Mesothelial cell of epicardium (in vitro differentiated cells): ENCODE measurements at regions not wholly inside any gene's neighbourhood (a gene's known extent, or its start where the extent isn't known, plus 50 kb on each side); places are given as distances from the start of the nearest gene placed in this dataset.

ENCODE experiments used
- DNase-seq, 2 experiments: peaks; one replicate each; pipeline ENCODE4 v3.0.0; 2021; ENCODE audit warnings: low spot score in 2 of 2; ENCODE audit not compliant: unreplicated experiment in 2 of 2
- H3K27ac Mint-ChIP-seq: 2 replicates; pipeline ENCODE4 v1.8.0; 2021; ENCODE audit warnings: mixed read lengths
- H3K27me3 Mint-ChIP-seq: 2 replicates; pipeline ENCODE4 v1.8.0; 2021; ENCODE audit warnings: low read depth, mixed read lengths
- H3K36me3 Mint-ChIP-seq: 2 replicates; pipeline ENCODE4 v1.8.0; 2021; ENCODE audit warnings: mixed read lengths
- H3K4me1 Mint-ChIP-seq: 2 replicates; pipeline ENCODE4 v1.8.0; 2021; ENCODE audit warnings: mixed read lengths
- H3K4me3 Mint-ChIP-seq: 2 replicates; pipeline ENCODE4 v1.8.0; 2021; ENCODE audit warnings: mild to moderate bottlenecking, moderate library complexity, mixed read lengths
- H3K9me3 Mint-ChIP-seq: 2 replicates; pipeline ENCODE4 v1.8.0; 2021; ENCODE audit warnings: mixed read lengths
- TF ChIP-seq, protein P1 (sequence below): fragments of 200-600 bp; sonication (generic); IDR thresholded peaks from one replicate; pipeline ENCODE4 v1.5.0; 2021; ENCODE audit warnings: antibody characterized with exemption; ENCODE audit not compliant: unreplicated experiment

DNA sequence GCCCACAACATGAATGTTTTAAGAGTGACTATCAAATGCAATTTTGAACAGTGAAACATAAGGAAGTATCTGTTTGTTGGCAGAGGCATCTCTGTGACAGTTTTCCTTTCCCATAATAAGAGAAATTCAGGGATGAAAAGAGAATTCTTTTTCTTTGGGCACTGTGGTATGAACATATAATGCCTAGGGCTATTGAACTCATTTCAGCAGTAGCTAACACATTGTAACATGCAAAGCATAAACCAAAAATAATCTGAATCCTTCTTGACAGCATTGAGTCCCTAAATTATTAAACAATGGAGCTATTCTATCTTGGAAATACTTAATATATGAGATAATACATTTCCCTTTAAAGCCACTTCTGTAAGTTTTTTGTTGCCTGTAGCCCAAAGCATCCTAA lies 633.0 kb upstream of the B3GALT2 start:
- H3K27me3 Mint-ChIP-seq = no peaks in the 10 kb centered on the region
- H3K36me3 Mint-ChIP-seq = no peaks in the 10 kb centered on the region
- no peak overlapping the region for H3K4me3 Mint-ChIP-seq
- no peaks in the 10 kb centered on the region for H3K4me1 Mint-ChIP-seq
- peaks cover 49% of the 10 kb centered on the region for H3K9me3 Mint-ChIP-seq
- no peak overlapping the region for H3K27ac Mint-ChIP-seq
- TF ChIP-seq, protein P1, sequence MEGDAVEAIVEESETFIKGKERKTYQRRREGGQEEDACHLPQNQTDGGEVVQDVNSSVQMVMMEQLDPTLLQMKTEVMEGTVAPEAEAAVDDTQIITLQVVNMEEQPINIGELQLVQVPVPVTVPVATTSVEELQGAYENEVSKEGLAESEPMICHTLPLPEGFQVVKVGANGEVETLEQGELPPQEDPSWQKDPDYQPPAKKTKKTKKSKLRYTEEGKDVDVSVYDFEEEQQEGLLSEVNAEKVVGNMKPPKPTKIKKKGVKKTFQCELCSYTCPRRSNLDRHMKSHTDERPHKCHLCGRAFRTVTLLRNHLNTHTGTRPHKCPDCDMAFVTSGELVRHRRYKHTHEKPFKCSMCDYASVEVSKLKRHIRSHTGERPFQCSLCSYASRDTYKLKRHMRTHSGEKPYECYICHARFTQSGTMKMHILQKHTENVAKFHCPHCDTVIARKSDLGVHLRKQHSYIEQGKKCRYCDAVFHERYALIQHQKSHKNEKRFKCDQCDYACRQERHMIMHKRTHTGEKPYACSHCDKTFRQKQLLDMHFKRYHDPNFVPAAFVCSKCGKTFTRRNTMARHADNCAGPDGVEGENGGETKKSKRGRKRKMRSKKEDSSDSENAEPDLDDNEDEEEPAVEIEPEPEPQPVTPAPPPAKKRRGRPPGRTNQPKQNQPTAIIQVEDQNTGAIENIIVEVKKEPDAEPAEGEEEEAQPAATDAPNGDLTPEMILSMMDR = no peak
- DNase-seq = no peak

DNA sequence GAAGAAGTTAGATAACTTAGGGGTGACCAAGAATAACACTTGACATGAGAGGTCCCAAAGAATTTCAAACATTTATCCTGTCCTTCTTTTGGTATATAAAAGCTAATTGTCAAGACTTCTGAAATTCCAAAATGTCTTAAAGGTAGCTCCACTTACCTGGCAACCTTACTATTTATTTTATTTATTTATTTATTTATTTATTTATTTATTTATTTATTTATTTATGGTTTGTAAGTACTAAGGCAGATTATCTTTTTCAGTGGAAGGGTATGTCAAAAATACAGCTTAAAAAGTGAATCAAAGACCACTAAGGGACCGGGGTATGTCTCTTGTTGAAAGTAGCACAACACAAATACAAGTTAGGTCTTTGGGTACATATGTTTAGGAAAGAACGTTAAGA lies 620.8 kb upstream of the B3GALT2 start:
- Mint-ChIP-seq H3K27me3 (no peaks in the 10 kb centered on the region), H3K27ac (no peak overlapping the region), H3K4me3 (no peak overlapping the region), H3K4me1 (no peaks in the 10 kb centered on the region), H3K36me3 (no peaks in the 10 kb centered on the region), H3K9me3 (peaks cover 13% of the 10 kb centered on the region)
- TF ChIP-seq, protein P1 = no peak
- DNase-seq = no peak

DNA sequence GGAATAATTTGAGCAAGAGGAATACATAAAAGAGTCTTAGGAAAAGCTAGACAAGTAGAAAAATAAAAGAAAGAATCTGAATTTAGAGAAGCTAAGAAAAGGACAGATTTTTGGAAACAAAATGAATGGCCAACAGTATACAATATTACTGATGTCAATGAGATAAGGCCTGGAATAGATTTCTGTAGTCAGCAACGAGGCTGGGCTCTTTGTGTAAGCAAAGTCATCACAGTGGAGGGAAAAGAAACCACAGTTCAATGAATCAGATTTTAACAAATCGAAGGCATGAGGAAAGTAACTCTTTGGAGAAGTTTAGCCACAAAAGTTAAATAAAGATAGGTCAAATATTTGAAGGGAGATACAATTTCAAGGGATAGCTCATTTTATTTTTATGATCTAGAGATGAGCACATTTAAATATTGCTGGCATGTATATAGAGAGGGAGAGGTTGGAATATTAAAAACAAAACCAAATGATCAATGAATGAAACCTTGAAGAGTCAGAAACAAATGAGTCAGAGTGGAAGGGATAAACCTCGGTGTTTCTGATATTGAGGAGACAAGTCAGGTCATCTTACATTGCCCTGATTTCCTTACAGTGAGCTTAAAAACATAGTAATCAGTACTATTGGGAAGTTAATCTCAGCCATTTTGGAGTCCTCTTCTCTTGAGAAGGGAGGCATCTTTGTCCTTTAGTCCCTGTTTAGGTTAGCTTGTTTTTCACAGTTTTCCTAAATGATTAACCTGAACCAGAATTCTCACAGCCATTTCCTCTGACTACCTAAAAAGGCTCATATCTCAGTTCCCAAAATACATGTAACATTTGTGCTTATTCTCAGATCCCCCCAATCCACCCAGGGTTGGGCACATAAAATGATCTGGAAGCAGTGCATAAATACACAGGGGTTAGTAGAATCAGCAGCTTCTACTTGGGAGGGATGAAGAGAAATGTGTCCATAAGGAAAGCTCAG lies 620.0 kb upstream of the B3GALT2 start:
- H3K27me3 Mint-ChIP-seq = no peaks in the 10 kb centered on the region

DNA sequence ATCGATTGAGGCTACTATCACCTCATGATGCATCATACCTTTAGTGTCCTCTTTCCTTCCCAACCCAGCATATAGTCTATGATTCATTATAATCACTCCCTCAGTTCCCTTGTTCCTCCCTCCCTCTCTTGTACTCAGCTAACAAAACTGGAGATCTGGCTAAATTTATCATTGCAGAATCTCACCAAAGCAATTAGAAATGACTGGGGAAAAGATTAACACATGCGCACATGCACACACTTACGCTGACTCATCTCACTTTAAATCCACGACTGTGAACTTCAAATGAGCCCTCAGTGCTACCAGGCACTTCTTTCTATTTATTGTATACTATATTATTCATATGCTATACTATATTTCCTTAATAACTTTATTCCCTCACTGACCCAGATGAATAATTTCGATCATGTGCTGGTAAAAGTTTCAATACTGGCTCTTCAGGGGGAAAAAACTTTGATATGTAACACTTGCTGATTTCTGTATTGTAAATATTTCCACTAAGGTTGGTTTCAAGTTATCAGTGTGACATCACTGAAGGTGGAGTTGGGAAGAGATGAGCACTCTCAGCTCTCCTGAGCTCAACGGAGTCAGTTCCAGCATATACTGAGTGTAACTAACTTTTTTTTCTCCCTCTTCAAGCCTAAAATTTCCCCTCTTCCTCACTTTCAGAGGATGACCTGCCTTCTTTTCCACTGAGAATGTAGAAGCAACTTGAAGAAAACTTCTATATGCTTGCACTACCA lies 613.7 kb upstream of the B3GALT2 start:
- Mint-ChIP-seq H3K36me3 (no peaks in the 10 kb centered on the region), H3K9me3 (peaks cover 15% of the 10 kb centered on the region), H3K27me3 (no peaks in the 10 kb centered on the region), H3K4me3 (no peak overlapping the region), H3K27ac (no peak overlapping the region), H3K4me1 (peaks cover 2% of the 10 kb centered on the region)
- no peak for DNase-seq
- TF ChIP-seq, protein P1 = no peak

More for the DNA sequence above, 620.0 kb upstream of the B3GALT2 start:
- Mint-ChIP-seq H3K27ac (no peak overlapping the region), H3K9me3 (peaks cover 16% of the 10 kb centered on the region), H3K36me3 (no peaks in the 10 kb centered on the region), H3K4me1 (no peaks in the 10 kb centered on the region), H3K4me3 (no peak overlapping the region)
- TF ChIP-seq, protein P1 = no peak
- no peak for DNase-seq

DNA sequence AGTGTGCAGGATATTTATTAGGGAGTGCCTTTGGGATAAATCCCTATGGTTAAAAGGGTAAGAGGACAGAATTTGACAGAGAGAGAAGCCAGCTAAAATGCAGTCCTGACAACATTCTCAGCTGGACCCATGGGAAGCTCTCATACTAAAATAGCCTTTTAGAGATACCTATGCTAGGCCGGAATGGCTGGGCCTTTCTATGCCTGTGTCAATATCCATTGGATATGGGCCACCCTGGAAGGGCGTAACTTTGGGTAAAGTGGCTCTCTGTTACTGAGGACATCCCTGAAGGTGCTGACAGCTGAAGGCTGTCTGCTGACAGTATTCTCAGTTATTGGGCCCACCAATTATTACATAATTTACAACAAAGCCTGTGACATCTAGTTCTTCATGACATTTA lies 613.0 kb upstream of the B3GALT2 start:
- peaks cover 15% of the 10 kb centered on the region for H3K9me3 Mint-ChIP-seq
- DNase-seq = no peak
- no peaks in the 10 kb centered on the region for H3K36me3 Mint-ChIP-seq
- peaks cover 2% of the 10 kb centered on the region for H3K4me1 Mint-ChIP-seq
- no peak overlapping the region for H3K27ac Mint-ChIP-seq
- TF ChIP-seq, protein P1 = no peak
- H3K27me3 Mint-ChIP-seq = no peaks in the 10 kb centered on the region
- no peak overlapping the region for H3K4me3 Mint-ChIP-seq
